Osteocyte (in vitro differentiated cells): ENCODE measurements at regions not wholly inside any gene's neighbourhood (a gene's known extent, or its start where the extent isn't known, plus 50 kb on each side); places are given as distances from the start of the nearest gene placed in this dataset.
"Not testable (repeated sequence)": the region's sequence is repeated elsewhere in the genome, so short reads cannot be mapped to it uniquely, and the experiment has no call there.

ENCODE experiments used
- DNase-seq: peaks from one replicate; pipeline ENCODE4 v3.0.0; 2021; ENCODE audit warnings: mixed read lengths; ENCODE audit not compliant: unreplicated experiment; ENCODE audit errors: extremely low spot score
- H3K27ac Mint-ChIP-seq: one replicate; pipeline ENCODE4 v1.8.0; 2021; ENCODE audit warnings: mild to moderate bottlenecking, mixed read lengths; ENCODE audit not compliant: unreplicated experiment
- H3K27me3 Mint-ChIP-seq: one replicate; pipeline ENCODE4 v1.8.0; 2021; ENCODE audit warnings: mixed read lengths; ENCODE audit not compliant: unreplicated experiment
- H3K36me3 Mint-ChIP-seq: one replicate; pipeline ENCODE4 v1.8.0; 2021; ENCODE audit warnings: mixed read lengths; ENCODE audit not compliant: unreplicated experiment
- H3K4me1 Mint-ChIP-seq: one replicate; pipeline ENCODE4 v1.8.0; 2021; ENCODE audit warnings: mixed read lengths; ENCODE audit not compliant: unreplicated experiment
- H3K4me3 Mint-ChIP-seq: one replicate; pipeline ENCODE4 v1.8.0; 2021; ENCODE audit warnings: mild to moderate bottlenecking, moderate library complexity, mixed read lengths; ENCODE audit not compliant: unreplicated experiment
- H3K9me3 Mint-ChIP-seq: one replicate; pipeline ENCODE4 v1.8.0; 2021; ENCODE audit warnings: mixed read lengths; ENCODE audit not compliant: unreplicated experiment
- CTCF ChIP-seq: fragments of 200-600 bp; sonication (generic); IDR thresholded peaks from 2 replicates; pipeline ENCODE4 v1.5.0; 2021; ENCODE audit warnings: antibody characterized with exemption, mild to moderate bottlenecking, moderate library complexity

GRCh38 chr20:48489046-48489463 lies 338.7 kb downstream of the PREX1 start:
- Mint-ChIP-seq H3K9me3 (no peaks in the 10 kb centered on the region), H3K4me3 (no peak overlapping the region), H3K36me3 (no peaks in the 10 kb centered on the region), H3K4me1 (no peaks in the 10 kb centered on the region), H3K27ac (no peak overlapping the region), H3K27me3 (peaks cover 39% of the 10 kb centered on the region)
- DNase-seq: no peak
- TF ChIP-seq CTCF: no peak

GRCh38 chr20:48488334-48489034 lies 339.3 kb downstream of the PREX1 start:
- H3K9me3 Mint-ChIP-seq, H3K36me3 Mint-ChIP-seq, H3K27ac Mint-ChIP-seq, DNase-seq, H3K4me1 Mint-ChIP-seq, H3K4me3 Mint-ChIP-seq: not testable (repeated sequence)
- H3K27me3 Mint-ChIP-seq: peaks cover 43% of the 10 kb centered on the region

GRCh38 chr20:48486065-48486464 lies 341.7 kb downstream of the PREX1 start:
- no peaks in the 10 kb centered on the region for H3K36me3 Mint-ChIP-seq
- no peaks in the 10 kb centered on the region for H3K4me1 Mint-ChIP-seq
- peaks cover 53% of the 10 kb centered on the region for H3K27me3 Mint-ChIP-seq
- no peaks in the 10 kb centered on the region for H3K9me3 Mint-ChIP-seq
- TF ChIP-seq CTCF: no peak
- H3K27ac Mint-ChIP-seq: no peak overlapping the region
- no peak overlapping the region for H3K4me3 Mint-ChIP-seq
- DNase-seq: no peak

GRCh38 chr20:48485153-48485552 lies 342.6 kb downstream of the PREX1 start:
- H3K4me1 Mint-ChIP-seq, H3K27ac Mint-ChIP-seq, H3K9me3 Mint-ChIP-seq, H3K36me3 Mint-ChIP-seq, DNase-seq, H3K4me3 Mint-ChIP-seq: not testable (repeated sequence)
- peaks cover 57% of the 10 kb centered on the region for H3K27me3 Mint-ChIP-seq

GRCh38 chr20:48483334-48484066 lies 344.3 kb downstream of the PREX1 start:
- no peak for DNase-seq
- peaks cover 65% of the 10 kb centered on the region for H3K27me3 Mint-ChIP-seq
- H3K9me3 Mint-ChIP-seq: no peaks in the 10 kb centered on the region
- no peak for TF ChIP-seq CTCF
- no peaks in the 10 kb centered on the region for H3K4me1 Mint-ChIP-seq
- H3K27ac Mint-ChIP-seq: no peak overlapping the region
- no peak overlapping the region for H3K4me3 Mint-ChIP-seq
- H3K36me3 Mint-ChIP-seq: no peaks in the 10 kb centered on the region

- no peaks in the 10 kb centered on the region for H3K36me3 Mint-ChIP-seq
- no peak for DNase-seq
- peaks cover 65% of the 10 kb centered on the region for H3K27me3 Mint-ChIP-seq
- no peak overlapping the region for H3K4me3 Mint-ChIP-seq
- no peak for TF ChIP-seq CTCF
- H3K27ac Mint-ChIP-seq: no peak overlapping the region
- no peaks in the 10 kb centered on the region for H3K9me3 Mint-ChIP-seq
- no peaks in the 10 kb centered on the region for H3K4me1 Mint-ChIP-seq
Measured at GRCh38 chr20:48482790-48483189, 345.0 kb downstream of the PREX1 start.
